GM19468 (cell line): ENCODE measurements at regions not wholly inside any gene's neighbourhood (a gene's known extent, or its start where the extent isn't known, plus 50 kb on each side); places are given as distances from the start of the nearest gene placed in this dataset.
"Not testable (repeated sequence)": the region's sequence is repeated elsewhere in the genome, so short reads cannot be mapped to it uniquely, and the experiment has no call there.

ENCODE experiments used
- ATAC-seq: cut with Tn5 transposase; IDR thresholded peaks from one replicate; pipeline ENCODE4 v1.9.1; 2021; ENCODE audit warnings: mild to moderate bottlenecking, moderate library complexity, moderate number of reproducible peaks; ENCODE audit not compliant: unreplicated experiment; ENCODE audit errors: extremely low read depth

DNA sequence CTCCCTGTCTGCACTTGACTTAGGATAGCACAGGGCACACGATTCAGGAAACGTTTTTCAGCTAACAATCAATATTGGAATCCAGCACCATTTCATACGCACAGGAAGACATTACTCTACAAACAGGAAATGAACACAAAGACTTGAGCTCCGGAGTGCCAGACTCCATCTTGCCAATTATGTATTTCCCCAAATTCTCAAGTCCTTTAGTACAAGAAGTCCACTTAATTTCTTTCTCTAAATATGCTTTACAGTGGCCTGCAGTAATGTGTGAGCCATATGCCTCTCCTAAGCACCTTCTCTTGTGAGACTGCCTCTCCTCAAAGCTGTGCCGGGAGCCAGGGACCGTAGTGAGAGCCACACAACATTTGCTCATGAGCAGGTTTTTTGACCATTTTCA is 168.2 kb downstream of the THBS2 start:
- ATAC-seq: no peak

DNA sequence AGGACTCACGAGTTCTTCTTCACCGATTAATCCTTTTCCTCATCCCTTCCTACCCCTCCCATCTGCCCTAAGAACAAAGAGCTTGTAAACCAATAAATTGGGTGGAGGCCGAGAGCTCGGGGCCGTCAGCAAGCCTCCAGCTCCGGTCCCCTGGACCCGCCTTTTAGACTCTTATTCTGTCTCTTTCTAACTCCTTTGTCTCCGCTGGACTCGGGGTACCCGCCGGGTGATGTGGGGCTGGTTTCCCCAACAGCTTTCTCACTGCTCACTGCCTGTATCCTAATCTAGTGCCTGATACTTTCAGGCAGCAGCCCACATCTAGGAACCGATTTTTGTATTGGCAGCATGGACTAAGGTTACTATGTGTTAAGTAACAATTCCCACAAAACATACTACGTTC is 169.1 kb downstream of the THBS2 start:
- ATAC-seq: not testable (repeated sequence)

DNA sequence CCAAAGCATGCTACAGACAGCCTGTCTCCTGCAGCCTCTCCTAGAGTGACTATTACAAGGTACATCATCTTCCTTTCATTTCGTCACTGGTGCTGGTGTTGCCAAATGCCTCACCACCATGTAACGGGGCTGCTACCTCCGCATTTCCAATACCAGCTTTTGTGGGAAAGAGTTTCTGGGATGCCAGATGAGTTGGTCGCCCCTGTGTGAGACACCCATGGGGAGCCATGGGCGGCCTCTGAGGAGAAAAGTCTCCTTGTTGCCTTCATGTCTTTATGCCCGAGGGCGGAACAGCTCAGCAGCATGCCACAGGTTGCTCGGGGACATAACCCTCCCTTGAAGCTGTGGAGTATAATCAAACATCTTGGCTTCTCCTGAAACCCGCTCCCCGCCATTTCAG is 169.6 kb downstream of the THBS2 start:
- no peak for ATAC-seq

DNA sequence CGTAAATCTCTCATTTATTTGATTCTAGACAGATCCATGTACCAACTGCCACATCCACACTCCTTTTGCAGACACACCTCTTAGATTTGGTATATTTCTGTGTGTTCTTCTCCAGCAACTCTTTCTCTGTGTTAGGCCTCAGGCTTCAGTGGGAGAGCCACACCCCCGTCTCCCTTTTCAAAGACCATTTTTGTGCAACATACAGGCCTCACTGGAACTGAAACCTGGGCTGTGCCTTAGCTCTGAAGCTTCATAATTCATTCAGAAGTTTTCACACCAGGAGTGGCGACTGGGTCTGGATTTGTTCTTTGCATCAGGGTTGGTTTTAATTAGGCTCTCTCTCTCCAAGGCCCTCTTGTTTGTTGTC is 170.2 kb downstream of the THBS2 start:
- no peak for ATAC-seq

DNA sequence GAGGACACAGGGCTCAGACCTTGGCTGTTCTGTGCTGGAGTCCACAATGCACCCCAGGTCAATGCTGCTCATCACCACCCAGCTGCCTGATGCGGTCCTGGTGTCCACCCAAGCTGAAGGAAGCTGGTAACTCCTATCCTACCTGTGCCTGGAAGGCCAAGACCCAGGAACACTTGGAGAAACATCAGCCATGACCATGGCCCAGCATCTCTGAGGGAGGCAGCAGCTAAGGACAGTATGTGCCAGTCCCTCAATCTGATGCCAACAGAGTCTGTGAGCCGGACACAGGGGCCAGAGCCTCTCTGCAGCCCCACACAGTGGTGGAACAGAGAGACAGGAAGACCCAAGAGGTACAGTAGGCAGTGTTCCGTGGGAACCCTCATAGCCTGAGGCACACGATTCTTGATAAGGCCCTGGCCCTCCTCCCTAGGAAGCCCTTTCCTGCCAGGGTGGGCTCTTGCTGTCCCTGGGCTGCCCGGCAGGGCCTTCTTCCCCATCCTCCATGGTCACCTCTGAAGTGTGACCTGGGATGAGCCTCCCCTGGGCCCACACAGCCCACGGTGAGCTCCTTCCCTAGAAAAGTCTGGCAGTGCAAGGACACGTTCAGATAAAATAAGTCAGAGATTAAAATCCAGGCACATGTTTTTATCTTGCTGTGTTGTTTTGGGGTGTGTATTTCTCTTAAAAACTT is 170.7 kb downstream of the THBS2 start:
- ATAC-seq: no peak

DNA sequence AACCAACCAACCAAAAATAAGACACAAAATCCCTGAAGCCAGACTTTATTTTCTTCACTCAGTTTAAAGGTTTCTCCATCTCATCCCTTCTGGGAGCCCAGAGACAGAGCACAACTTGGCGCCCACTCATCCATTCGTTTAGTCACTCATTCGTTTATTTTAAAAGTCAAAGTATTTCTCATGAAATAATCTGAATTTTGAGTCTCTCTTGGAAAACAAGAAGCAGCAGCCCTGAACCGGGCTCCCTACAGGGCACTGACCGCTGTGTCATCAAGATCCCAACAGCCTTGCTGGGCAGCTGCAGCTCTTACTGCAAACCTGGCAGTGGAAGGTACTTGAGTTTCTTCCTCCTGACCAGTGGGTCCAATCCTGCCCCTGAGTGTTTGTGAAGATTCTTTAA is 171.6 kb downstream of the THBS2 start:
- ATAC-seq: no peak

DNA sequence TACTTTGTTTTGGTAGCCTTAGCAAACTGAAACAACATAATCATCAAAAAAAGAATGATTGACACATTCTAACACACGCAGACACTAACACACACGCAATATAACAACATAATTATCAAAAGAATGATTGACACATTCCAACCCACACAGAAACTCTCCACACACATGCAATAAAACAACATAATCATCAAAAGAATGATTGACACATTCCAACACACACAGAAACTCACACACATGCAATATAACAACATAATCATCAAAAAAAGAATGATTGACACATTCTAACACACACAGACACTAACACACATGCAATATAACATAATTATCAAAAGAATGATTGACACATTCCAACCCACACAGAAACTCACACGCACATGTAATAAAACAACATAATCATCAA is 172.4 kb downstream of the THBS2 start:
- no peak for ATAC-seq

DNA sequence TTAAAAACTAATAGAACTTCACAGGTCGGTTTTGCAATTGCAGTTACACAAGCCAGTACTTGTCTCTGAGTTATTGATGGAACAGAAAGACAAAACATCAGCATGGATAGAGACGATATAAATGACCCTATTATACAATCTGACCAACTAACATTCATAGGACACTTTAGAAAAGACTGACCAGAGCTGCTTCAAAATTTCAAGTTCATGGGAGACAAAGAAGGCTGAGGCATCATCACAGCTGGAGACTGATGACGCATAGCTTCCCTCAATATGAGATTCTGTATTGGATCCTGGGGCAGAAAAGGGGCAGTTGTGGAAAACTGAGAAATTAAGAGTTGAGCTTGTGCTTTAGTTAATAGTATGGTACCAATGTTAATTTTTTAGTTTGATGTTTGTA is 174.0 kb downstream of the THBS2 start:
- ATAC-seq: no peak

DNA sequence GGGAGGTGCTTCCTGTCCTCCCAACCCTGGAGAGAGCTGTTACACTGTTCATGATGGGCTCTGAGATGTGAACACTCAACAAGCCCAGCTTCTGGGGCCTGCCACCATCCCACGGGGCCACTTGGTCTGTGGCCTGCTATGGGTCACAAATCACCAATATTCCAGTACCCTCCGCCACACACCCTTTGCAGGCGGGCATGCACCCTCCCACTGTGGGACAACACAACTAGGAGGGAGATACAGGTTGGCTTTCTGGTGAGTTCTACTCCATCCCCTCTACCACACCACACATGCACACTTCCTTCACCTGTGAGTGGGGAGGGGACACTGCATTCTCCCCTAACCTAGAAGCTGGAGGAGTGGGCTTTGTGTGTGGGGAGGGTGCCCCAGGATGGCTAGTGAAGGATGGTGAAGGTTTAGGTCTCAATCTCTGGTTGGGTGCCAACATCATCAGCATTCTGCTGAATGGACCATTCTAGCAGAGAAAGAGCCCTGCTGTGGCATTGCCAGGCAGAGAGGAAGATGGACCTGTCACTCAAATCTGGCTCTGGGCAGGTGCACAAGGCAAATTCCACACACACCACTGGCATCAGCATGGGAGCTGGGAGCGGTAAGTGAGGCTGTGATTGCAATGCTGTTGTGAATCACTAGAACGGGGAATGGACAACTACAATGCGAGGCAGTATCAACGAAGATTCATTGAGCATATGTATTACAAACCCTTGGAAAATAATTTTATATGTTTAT is 175.1 kb downstream of the THBS2 start:
- ATAC-seq: no peak

DNA sequence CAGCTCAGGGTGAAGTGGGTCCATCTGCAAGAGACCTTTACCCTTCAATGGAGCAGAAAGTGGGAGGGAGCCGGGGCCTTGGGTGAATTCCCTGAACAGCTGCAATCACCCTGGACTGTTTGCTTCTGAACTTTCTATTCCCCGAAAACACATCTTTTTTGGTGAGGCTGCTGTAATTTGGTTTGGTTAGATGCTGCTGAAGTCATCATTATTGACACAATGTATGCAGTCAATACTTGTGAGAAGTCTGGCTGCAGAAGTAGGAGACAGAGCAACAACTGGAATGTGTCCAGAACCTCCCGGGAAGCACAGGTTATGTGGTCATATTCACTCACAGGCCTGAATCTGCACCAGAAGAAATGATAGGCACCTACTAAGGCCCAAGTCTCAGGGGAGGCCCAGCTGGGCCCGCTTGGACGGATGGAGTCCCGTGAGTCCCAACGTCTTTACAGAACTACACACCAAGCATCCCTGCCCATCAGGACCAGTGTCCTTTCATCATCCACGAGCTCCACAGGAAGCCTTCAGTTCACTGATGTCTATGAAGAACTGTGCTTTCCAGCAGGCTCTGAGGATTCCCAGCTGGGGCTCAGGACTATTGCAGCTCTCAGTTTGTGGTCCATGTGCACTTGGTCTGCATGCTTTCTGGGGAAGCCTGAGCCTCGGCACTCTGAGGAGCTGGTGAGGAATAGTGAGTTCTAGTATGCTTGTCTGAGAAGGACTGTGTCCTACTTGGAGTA is 177.6 kb downstream of the THBS2 start:
- no peak for ATAC-seq

DNA sequence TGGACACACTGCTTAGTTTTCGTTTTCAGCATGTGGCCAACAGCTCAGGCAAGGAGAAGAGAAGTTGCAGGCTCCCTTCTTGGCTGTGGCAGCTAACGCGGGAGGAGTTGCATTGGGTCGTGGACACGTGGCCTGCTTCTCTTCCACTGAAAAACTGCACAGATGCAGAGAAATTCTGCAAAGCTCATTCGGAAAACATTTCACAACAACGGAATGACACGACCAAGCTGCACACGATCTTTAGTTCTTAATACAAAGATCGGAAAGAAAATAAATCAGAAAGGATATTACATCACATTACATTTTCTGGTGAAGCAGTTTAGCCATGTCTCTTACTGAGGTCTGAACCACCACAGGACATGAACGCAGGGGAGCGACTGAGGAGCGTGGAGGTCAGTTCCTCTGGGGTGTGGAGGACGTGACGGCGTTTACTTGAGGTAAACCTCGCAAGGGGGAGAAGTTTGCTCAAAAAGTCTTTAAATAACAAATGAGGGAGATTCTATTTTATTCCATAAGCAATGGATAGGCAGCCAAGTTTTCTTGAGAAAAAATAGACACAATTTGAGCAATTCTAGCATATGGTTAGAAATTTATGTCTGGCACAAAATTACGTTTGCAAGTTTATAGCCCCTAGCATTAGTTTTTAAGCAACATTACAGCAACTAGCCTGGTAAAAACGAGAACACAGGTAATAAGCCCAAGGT is 178.3 kb downstream of the THBS2 start:
- no peak for ATAC-seq

DNA sequence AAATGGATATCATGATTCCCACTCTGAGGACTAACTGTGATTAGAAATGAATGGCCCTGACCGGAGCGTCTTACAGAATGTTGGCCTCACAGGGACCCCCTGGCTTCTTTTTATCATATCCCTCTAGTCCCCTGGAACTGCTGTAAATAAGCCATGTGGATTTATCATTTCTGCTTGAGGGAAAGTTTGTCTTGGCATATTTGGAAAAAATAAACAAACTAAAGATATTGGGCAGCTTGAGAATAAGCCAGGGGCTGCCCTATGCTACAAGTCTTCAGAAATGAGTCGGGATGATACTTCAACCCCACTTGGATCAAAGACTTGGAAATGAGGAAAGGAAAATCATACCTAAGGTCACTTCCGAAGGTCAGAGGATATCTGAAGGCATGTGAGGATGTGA is 179.1 kb downstream of the THBS2 start:
- no peak for ATAC-seq

DNA sequence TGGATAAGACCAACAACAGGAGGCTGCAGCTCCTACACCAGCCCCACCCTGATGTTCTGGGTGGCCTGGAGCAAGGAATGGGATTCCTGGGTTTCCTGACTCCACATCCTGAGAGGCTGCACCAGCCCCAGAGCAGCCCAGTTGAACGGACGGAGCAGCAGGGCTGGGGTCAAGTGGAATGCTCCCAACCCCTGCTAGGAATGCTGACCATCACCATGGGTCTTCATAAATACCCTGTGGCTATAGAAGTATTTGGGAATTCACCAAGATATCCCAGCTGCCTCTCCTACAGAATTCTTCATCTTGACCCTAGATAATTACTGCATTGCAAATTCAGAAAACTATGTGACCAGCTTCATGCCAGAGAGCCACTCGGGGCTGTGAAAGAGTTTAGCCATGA is 180.3 kb downstream of the THBS2 start:
- ATAC-seq: no peak

DNA sequence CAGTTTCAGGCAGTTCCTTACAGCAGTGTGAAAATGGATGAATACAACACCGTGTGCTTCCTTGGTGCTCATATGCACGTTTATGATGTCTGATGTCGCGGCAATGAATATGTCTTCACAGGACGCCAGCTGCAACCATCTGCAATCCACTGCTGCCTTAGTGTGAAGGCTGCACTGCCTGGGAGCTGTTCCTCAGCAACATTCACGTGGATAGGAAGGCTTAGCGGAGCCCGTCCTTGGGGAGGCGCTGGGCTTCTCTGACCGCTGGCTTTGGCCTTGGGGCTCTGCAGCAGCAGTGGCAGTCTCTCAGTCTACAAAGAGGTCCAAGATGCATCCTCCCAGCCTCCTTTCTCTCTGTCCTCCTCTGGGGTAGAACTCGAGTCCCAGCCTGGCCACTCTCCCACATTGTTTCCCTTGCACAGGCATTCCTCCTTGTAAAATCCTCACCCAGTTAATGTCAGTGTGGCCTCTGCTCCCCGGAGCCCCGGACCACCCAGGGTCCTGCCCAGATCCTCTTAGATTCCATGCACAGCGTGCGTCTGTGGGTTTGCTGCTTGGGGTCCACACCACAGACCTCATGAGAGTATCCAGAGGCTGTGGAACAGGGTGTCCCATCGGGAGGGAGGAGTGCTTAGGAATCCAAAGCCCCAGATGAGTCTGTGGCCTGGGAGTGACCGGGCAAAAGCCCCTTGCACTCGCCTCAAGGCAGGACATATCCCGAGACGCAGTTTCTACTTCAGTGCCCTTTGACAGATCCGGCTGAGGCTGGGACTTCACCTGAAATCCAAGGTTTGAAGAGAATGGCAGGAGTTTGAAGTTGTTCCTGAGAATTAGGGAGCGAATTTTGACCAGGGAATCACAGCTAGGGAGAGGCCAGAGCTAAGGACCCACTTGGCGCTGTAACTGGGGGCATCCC is 181.3 kb downstream of the THBS2 start:
- ATAC-seq: no peak

DNA sequence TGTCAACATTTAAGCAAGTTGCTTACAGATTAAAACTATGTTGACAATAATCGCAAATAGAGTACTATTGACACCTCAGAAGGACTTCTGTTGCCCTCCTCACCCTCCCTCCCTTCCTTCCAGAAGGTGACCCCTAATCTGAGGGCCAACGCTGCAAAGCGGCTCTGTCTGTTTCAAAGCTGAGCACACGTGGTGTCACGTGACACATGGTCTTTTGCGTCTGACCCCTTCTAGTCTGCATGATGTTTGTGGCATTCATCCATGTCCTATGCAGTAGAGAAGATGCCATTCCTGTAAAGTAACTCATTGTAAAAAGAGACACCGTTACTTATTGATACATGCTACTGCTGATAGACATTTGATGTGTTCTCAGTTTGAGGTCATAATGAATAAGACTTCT is 182.3 kb downstream of the THBS2 start:
- no peak for ATAC-seq

DNA sequence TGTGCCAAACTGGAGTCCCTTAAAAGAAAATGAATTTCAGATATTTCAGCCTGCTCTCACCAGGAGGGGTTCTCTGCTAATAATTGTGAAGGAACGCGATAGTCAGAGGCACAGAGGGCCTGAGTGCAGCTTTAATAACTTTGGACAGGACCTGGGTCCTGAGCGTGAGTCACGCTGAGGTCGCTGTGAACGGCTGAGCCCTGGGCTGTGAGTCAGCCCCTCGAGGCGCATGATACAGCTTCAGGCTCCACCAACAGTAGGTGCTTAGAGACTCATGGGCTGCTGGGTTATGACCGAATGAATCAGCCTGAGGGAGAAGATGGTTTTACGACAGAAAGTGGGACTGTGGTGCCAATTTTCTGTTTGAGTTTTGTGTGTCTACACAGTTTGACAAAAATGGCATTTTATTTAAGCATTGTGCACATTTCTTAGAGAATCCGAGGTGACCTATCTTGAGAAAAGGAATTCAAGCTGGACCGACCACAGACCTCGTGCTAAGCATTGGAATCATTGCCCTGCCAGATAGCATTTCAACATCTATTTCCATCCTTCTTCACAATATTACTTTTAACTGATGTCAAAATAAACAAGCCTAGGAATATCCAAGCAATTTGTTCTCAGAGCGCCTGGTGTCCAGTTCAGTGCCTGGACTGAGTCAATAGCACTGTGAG is 183.0 kb downstream of the THBS2 start:
- ATAC-seq: no peak

DNA sequence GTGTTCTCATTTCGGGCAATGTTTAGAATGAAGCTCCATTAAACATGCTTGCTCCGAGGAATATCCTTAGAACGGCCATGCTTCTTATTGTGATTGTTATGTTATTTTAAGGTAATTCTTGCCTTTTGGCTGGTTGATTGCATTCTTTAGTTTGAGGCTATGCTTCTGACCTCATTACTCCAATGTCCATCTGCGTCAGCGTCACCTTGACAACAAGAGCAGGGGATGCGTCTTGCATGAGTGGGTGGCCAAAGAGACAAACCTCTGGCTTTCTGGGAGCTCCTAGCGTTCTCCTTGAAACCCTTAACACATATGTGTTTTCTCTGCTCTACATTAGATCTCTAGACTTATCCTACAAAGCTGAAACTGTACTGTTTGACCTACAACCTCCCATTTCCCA is 184.3 kb downstream of the THBS2 start:
- ATAC-seq: no peak

DNA sequence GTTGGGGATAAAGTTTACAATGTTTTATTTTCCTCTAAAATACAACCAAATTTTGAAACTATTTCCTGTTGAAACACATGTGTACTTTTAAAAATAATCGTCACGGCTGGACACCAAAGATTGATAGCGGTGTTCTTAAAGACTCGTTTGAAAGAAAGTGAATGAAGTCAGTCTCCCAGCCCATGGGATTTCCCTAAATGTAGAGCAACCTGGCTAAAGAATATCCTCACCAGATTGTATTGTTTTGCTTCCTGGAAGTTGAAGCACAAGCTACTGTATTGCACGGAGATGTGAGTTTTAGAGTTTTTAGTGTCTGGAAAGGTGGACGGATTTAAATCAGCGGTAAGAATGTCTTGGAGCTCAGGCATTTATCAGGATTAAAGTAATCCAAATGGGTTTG is 189.5 kb downstream of the THBS2 start:
- ATAC-seq: no peak

DNA sequence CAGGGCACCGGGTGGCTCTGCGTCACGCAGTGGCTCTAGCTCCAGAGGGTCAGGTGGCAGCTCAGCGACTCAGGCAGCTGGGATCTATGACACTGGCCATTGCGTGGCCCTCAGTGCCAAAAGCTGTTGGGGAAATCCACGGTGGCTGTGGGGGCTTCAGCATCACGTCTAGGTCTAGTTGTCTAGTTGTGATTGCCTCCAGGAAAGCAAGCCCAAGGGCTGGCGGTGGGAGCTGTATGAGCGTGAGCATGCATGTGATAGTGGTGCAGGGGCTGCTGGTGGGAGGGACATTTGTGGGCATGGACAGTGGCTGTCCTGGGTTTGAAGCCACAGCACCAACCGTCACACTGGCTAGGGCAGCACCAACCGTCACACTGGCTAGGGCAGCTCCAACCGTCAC is 191.4 kb downstream of the THBS2 start:
- ATAC-seq: no peak
